ENCODE measurements at regions not wholly inside any gene's neighbourhood (a gene's known extent, or its start where the extent isn't known, plus 50 kb on each side); places are given as distances from the start of the nearest gene placed in this dataset.

DNA sequence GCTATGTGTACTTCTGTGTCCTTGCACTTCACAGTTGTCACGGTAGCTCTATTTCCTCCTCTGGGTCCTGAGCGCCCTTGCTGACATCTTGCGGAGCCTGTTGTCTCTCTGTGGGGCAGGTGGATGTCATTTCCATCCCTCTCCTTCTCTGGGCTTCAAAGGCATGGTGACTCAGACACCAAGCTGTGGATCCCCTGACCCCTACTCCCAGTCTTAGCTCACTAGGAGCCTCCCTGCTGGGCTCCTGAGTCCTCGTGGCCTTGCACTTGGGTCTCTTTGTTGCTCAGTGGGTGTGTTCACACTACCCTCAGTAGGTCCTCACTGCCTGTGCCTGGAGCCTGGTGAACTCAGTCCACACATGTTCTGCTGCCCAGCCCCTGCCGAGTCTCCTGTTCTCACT, 100.3 kb upstream of the PAX2 start:
- Histone ChIP-seq H3K4me1 (ENCODE audit: control insufficient read depth, insufficient read depth, low read length) (no peaks in the 10 kb centered on the region), H3K4ac (ENCODE audit: low read depth, low read length) (no peak overlapping the region), H2AK9ac (replicated peaks; ENCODE audit: low read depth, low read length, poor library complexity) (no peak overlapping the region), H3K4me3 (ENCODE audit: insufficient read depth, low read depth, low read length) (no peak overlapping the region), H2AK5ac (ENCODE audit: low read depth, low read length) (no peak overlapping the region), H3K9me3 (ENCODE audit: control insufficient read depth, insufficient read depth, low read length) (no peaks in the 10 kb centered on the region), H4K91ac (ENCODE audit: insufficient read depth, low read depth, low read length) (no peak overlapping the region), H3K9me1 (ENCODE audit: insufficient read depth, low read length) (no peaks in the 10 kb centered on the region), H3K23ac (ENCODE audit: low read depth, low read length) (no peak overlapping the region), H3K79me1 (ENCODE audit: low read depth in 1 of 2, low read length in 2 of 2) (no peaks in the 10 kb centered on the region), H2BK15ac (ENCODE audit: low read depth, low read length) (no peak overlapping the region), H4K20me1 (ENCODE audit: insufficient read depth, low read length) (no peaks in the 10 kb centered on the region), H2BK20ac (ENCODE audit: low read depth, low read length) (no peak overlapping the region), H3K4me2 (ENCODE audit: low read depth, low read length) (no peak overlapping the region), H2AFZ (replicated peaks; ENCODE audit: low read length, poor library complexity) (no peak overlapping the region), H4K8ac (ENCODE audit: low read depth in 2 of 2, low read length in 2 of 2) (no peak overlapping the region), H3K36me3 (ENCODE audit: control insufficient read depth, insufficient read depth, low read length) (no peaks in the 10 kb centered on the region), H2BK120ac (ENCODE audit: low read depth, low read length) (no peak overlapping the region), H3K27me3 (ENCODE audit: control insufficient read depth, insufficient read depth, low read length) (peaks cover 17% of the 10 kb centered on the region), H3K27ac (ENCODE audit: insufficient read depth, low read length) (no peak overlapping the region), H3K18ac (ENCODE audit: low read depth, low read length) (no peak overlapping the region), H2BK5ac (ENCODE audit: low read depth, low read length, poor library complexity, severe bottlenecking) (no peak overlapping the region), H3K9ac (ENCODE audit: low read depth, low read length) (no peak overlapping the region), H4K5ac (ENCODE audit: low read depth, low read length) (no peak overlapping the region), H3K14ac (replicated peaks; ENCODE audit: low read depth, low read length) (no peak overlapping the region), H3K56ac (ENCODE audit: extremely low read depth, insufficient read depth, low read length) (no peak overlapping the region)
- ChIA-PET POLR2A (ENCODE audit: unreplicated experiment) (no interaction called here), CTCF (no interaction called here)
- ATAC-seq (ENCODE audit: low read depth) (no peak), DNase-seq (no peak)
- WGBS, 2 experiments (ENCODE audit: extremely low coverage in 2 of 2, insufficient read length in 1 of 2) = 17% methylated on average over 1 of the region's 5 CpGs; no CpG with 5 or more reads in 1 of the 2 experiments
- in situ Hi-C loops (cut with MboI; ENCODE audit: low sequenced_read_pairs) = no loop called here
- TF ChIP-seq, protein P1, sequence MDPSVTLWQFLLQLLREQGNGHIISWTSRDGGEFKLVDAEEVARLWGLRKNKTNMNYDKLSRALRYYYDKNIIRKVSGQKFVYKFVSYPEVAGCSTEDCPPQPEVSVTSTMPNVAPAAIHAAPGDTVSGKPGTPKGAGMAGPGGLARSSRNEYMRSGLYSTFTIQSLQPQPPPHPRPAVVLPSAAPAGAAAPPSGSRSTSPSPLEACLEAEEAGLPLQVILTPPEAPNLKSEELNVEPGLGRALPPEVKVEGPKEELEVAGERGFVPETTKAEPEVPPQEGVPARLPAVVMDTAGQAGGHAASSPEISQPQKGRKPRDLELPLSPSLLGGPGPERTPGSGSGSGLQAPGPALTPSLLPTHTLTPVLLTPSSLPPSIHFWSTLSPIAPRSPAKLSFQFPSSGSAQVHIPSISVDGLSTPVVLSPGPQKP (IDR thresholded peaks at IDR 0.05; ENCODE audit: borderline replicate concordance, low read depth, low read length) = no peak
- no peak for TF ChIP-seq POLR2A (IDR thresholded peaks at IDR 0.05; ENCODE audit: low read depth, low read length)
- TF ChIP-seq MAZ (IDR thresholded peaks at IDR 0.05; ENCODE audit: borderline replicate concordance, low read depth, low read length) = no peak
- no peak for TF ChIP-seq SMC3 (IDR thresholded peaks at IDR 0.05; ENCODE audit: low read depth, low read length)
- no peak for TF ChIP-seq RAD21 (IDR thresholded peaks at IDR 0.05; ENCODE audit: low read length)
- no peak for TF ChIP-seq NFE2L2 (IDR thresholded peaks at IDR 0.05; ENCODE audit: low read depth, low read length)
- TF ChIP-seq, protein P2, sequence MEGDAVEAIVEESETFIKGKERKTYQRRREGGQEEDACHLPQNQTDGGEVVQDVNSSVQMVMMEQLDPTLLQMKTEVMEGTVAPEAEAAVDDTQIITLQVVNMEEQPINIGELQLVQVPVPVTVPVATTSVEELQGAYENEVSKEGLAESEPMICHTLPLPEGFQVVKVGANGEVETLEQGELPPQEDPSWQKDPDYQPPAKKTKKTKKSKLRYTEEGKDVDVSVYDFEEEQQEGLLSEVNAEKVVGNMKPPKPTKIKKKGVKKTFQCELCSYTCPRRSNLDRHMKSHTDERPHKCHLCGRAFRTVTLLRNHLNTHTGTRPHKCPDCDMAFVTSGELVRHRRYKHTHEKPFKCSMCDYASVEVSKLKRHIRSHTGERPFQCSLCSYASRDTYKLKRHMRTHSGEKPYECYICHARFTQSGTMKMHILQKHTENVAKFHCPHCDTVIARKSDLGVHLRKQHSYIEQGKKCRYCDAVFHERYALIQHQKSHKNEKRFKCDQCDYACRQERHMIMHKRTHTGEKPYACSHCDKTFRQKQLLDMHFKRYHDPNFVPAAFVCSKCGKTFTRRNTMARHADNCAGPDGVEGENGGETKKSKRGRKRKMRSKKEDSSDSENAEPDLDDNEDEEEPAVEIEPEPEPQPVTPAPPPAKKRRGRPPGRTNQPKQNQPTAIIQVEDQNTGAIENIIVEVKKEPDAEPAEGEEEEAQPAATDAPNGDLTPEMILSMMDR (conservative IDR thresholded peaks at IDR 0.05; ENCODE audit: low read depth, low read length) = no peak
- TF ChIP-seq BHLHE40 (IDR thresholded peaks at IDR 0.05; ENCODE audit: low read depth, low read length) = no peak
- TF ChIP-seq, protein P3, sequence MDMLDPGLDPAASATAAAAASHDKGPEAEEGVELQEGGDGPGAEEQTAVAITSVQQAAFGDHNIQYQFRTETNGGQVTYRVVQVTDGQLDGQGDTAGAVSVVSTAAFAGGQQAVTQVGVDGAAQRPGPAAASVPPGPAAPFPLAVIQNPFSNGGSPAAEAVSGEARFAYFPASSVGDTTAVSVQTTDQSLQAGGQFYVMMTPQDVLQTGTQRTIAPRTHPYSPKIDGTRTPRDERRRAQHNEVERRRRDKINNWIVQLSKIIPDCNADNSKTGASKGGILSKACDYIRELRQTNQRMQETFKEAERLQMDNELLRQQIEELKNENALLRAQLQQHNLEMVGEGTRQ (IDR thresholded peaks at IDR 0.05; ENCODE audit: low read depth, low read length) = no peak
- TF ChIP-seq CHD1 (IDR thresholded peaks at IDR 0.05; ENCODE audit: low read depth, low read length) = no peak
- TF ChIP-seq CEBPB (IDR thresholded peaks at IDR 0.05; ENCODE audit: low read depth, low read length) = no peak
- TF ChIP-seq MAFK (IDR thresholded peaks at IDR 0.05; ENCODE audit: low read depth, low read length) = no peak
- TF ChIP-seq RFX5 (IDR thresholded peaks at IDR 0.05; ENCODE audit: low read depth, low read length) = no peak
- TF ChIP-seq FOS (IDR thresholded peaks at IDR 0.05; ENCODE audit: low read depth, low read length) = no peak
- dilution Hi-C loops (cut with HindIII; ENCODE audit: low sequenced_read_pairs, unreplicated experiment) = no loop called here
- intact Hi-C loops (cut with micrococcal nuclease) = no loop called here
- BruUV-seq (replicated peaks) = no TSS peak
